ENCODE measurements at regions not wholly inside any gene's neighbourhood (a gene's known extent, or its start where the extent isn't known, plus 50 kb on each side); places are given as distances from the start of the nearest gene placed in this dataset.

DNA sequence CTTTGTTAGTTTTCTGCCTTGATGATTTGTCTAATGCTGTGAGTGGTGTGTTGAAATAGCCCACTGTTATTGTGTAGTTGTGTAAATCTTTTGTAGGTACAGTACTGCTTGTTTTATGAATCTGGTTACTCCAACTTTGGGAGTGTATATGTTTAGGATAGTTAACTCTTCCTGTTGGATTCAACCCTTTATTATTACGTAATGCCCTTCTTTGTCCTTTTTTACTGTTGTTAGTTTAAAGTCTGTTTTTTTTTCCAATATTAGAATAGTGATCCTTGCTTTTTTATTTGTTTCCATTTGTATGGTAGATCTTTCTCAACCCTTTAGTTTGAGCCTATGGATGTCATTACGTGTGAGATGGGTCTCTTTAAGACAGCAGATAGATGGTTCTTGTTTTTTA lies 261.5 kb upstream of the CDH2 start:
- TF ChIP-seq, protein P1, sequence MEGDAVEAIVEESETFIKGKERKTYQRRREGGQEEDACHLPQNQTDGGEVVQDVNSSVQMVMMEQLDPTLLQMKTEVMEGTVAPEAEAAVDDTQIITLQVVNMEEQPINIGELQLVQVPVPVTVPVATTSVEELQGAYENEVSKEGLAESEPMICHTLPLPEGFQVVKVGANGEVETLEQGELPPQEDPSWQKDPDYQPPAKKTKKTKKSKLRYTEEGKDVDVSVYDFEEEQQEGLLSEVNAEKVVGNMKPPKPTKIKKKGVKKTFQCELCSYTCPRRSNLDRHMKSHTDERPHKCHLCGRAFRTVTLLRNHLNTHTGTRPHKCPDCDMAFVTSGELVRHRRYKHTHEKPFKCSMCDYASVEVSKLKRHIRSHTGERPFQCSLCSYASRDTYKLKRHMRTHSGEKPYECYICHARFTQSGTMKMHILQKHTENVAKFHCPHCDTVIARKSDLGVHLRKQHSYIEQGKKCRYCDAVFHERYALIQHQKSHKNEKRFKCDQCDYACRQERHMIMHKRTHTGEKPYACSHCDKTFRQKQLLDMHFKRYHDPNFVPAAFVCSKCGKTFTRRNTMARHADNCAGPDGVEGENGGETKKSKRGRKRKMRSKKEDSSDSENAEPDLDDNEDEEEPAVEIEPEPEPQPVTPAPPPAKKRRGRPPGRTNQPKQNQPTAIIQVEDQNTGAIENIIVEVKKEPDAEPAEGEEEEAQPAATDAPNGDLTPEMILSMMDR (IDR thresholded peaks at IDR 0.05): no peak
- no peak for TF ChIP-seq EZH2 (IDR thresholded peaks at IDR 0.05; ENCODE audit: borderline replicate concordance, insufficient read depth, low read depth, low read length, poor library complexity, severe bottlenecking)

Data from B cell (primary cell).